ENCODE measurements at regions not wholly inside any gene's neighbourhood (a gene's known extent, or its start where the extent isn't known, plus 50 kb on each side); places are given as distances from the start of the nearest gene placed in this dataset.
"Not testable (repeated sequence)": the region's sequence is repeated elsewhere in the genome, so short reads cannot be mapped to it uniquely, and the experiment has no call there.

- Histone ChIP-seq H3K27me3 (replicated peaks) (no peaks in the 10 kb centered on the region), H3K4me3 (ENCODE audit: low read depth, low read length) (no peak overlapping the region), H3K27ac (no peak overlapping the region), H3K36me3 (replicated peaks) (no peaks in the 10 kb centered on the region)
- DNase-seq: no peak
- no peak for TF ChIP-seq CTCF (IDR thresholded peaks at IDR 0.05; ENCODE audit: low read depth, low read length, missing control alignments)
- in situ Hi-C loops (cut with HindIII; ENCODE audit: low pct_ligation_motif_present, low sequenced_read_pairs): no loop called here
These were observed 949.7 kb upstream of the NUDT12 start for GRCh38 chr5:104512063-104512825.

GRCh38 chr5:104498281-104498680 is 935.7 kb upstream of the NUDT12 start:
- Histone ChIP-seq H3K27me3 (replicated peaks) (no peaks in the 10 kb centered on the region), H3K4me3 (ENCODE audit: low read depth, low read length) (no peak overlapping the region), H3K27ac (no peak overlapping the region), H3K36me3 (replicated peaks) (no peaks in the 10 kb centered on the region)
- no peak for TF ChIP-seq CTCF (IDR thresholded peaks at IDR 0.05; ENCODE audit: low read depth, low read length, missing control alignments)
- in situ Hi-C loops (cut with HindIII; ENCODE audit: low pct_ligation_motif_present, low sequenced_read_pairs): no loop called here
- peak; percentile 19 for DNase-seq

- H3K36me3 ChIP-seq (replicated peaks): no peaks in the 10 kb centered on the region
- in situ Hi-C loops (cut with HindIII; ENCODE audit: low pct_ligation_motif_present, low sequenced_read_pairs): no loop called here
- H3K27ac ChIP-seq: no peak overlapping the region
- TF ChIP-seq CTCF (IDR thresholded peaks at IDR 0.05; ENCODE audit: low read depth, low read length, missing control alignments): no peak
- no peaks in the 10 kb centered on the region for H3K27me3 ChIP-seq (replicated peaks)
- DNase-seq: no peak
- H3K4me3 ChIP-seq (ENCODE audit: low read depth, low read length): no peak overlapping the region
These were observed 931.5 kb upstream of the NUDT12 start for GRCh38 chr5:104494083-104494482.

- Histone ChIP-seq H3K27ac (no peak overlapping the region), H3K27me3 (replicated peaks) (no peaks in the 10 kb centered on the region), H3K36me3 (replicated peaks) (no peaks in the 10 kb centered on the region), H3K4me3 (ENCODE audit: low read depth, low read length) (no peak overlapping the region)
- in situ Hi-C loops (cut with HindIII; ENCODE audit: low pct_ligation_motif_present, low sequenced_read_pairs): no loop called here
- TF ChIP-seq CTCF (IDR thresholded peaks at IDR 0.05; ENCODE audit: low read depth, low read length, missing control alignments): no peak
- no peak for DNase-seq
These were observed 910.2 kb upstream of the NUDT12 start for GRCh38 chr5:104472811-104473210.

- Histone ChIP-seq H3K27ac (no peak overlapping the region), H3K4me3 (ENCODE audit: low read depth, low read length) (no peak overlapping the region), H3K27me3 (replicated peaks) (no peaks in the 10 kb centered on the region), H3K36me3 (replicated peaks) (no peaks in the 10 kb centered on the region)
- in situ Hi-C loops (cut with HindIII; ENCODE audit: low pct_ligation_motif_present, low sequenced_read_pairs): no loop called here
- no peak for DNase-seq
- no peak for TF ChIP-seq CTCF (IDR thresholded peaks at IDR 0.05; ENCODE audit: low read depth, low read length, missing control alignments)
These were observed 893.5 kb upstream of the NUDT12 start for GRCh38 chr5:104456122-104456521.

GRCh38 chr5:104452550-104452949 is 890.0 kb upstream of the NUDT12 start:
- Histone ChIP-seq H3K27me3 (replicated peaks) (no peaks in the 10 kb centered on the region), H3K27ac (no peak overlapping the region), H3K4me3 (ENCODE audit: low read depth, low read length) (no peak overlapping the region), H3K36me3 (replicated peaks) (no peaks in the 10 kb centered on the region)
- no peak for TF ChIP-seq CTCF (IDR thresholded peaks at IDR 0.05; ENCODE audit: low read depth, low read length, missing control alignments)
- in situ Hi-C loops (cut with HindIII; ENCODE audit: low pct_ligation_motif_present, low sequenced_read_pairs): no loop called here
- no peak for DNase-seq

- H3K36me3 ChIP-seq (replicated peaks); in situ Hi-C loops (cut with HindIII; ENCODE audit: low pct_ligation_motif_present, low sequenced_read_pairs); DNase-seq; H3K27ac ChIP-seq; H3K27me3 ChIP-seq (replicated peaks); H3K4me3 ChIP-seq (ENCODE audit: low read depth, low read length): not testable (repeated sequence)
These were observed 889.3 kb upstream of the NUDT12 start for GRCh38 chr5:104451911-104452310.
